GM23248 (cell line): ENCODE measurements at regions not wholly inside any gene's neighbourhood (a gene's known extent, or its start where the extent isn't known, plus 50 kb on each side); places are given as distances from the start of the nearest gene placed in this dataset.

ENCODE experiments used
- EZH2 ChIP-seq: fragments of 200-600 bp; sonication (generic); IDR thresholded peaks from 2 replicates; pipeline ENCODE4 v1.6.1; 2018; ENCODE audit warnings: antibody characterized with exemption, mild to moderate bottlenecking; ENCODE audit not compliant: insufficient read depth, poor library complexity, severe bottlenecking
- EZH2phosphoT487 ChIP-seq: fragments of 200-600 bp; sonication (generic); IDR thresholded peaks from 2 replicates; pipeline ENCODE4 v1.6.1; 2018; ENCODE audit warnings: antibody characterized with exemption, moderate library complexity, mild to moderate bottlenecking, low read depth; ENCODE audit not compliant: insufficient read depth

DNA sequence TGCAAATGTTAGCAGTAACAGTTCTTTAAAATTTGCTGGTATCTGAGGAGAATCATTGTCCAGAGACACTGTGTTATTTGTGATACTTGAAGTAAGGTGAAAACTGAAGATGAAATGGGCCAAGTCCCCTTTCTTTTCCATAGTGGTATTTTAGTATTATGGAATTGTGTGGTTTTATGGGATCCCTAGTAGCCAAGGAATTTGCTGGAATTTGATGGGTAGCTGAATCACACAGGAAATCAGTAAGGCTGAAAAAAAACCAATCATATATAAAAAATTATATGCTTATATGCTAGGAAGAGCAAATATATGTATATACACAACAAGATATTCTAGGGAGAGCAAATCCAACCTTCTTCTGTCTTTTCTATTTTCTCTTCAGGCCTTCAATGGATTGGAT is 54.2 kb upstream of the TACR1 start:
- no peak for TF ChIP-seq EZH2
- TF ChIP-seq EZH2phosphoT487, result no peak
